T-helper 2 cell (primary cell): ENCODE measurements at regions not wholly inside any gene's neighbourhood (a gene's known extent, or its start where the extent isn't known, plus 50 kb on each side); places are given as distances from the start of the nearest gene placed in this dataset.

Experiments used
- DNase-seq, 5 experiments: peaks; one replicate each; pipeline versions ENCODE4 v3.0.0 to v3.0.0-alpha.2; 2012 to 2022

GRCh38 chr5:145345511-145346287, 489.4 kb downstream of the PRELID2 start:
- DNase-seq, result no peak

DNA sequence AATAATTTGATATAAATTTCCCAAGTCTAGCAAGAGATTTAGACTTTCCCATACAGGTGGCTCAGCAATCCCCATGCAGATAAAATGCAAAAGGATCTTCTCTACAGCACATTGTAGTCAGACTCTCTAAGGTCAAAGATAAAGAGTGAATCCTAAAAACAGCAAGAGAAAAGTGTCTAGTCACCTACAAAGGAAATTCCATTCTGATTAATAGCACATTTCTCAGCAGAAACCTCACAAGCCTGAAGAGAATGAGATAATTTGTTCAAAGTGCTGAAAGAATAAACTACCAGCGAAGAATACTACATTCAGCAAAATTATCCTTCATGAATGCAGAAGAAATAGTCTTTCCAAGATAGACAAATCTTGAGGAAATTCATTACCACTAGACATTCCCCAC, 493.3 kb downstream of the PRELID2 start:
- no peak for DNase-seq

- DNase-seq, result no peak
Observed at GRCh38 chr5:145340099-145340498, 495.0 kb downstream of the PRELID2 start.

- no peak for DNase-seq
Observed at GRCh38 chr5:145324767-145325479, 510.2 kb downstream of the PRELID2 start.

DNA sequence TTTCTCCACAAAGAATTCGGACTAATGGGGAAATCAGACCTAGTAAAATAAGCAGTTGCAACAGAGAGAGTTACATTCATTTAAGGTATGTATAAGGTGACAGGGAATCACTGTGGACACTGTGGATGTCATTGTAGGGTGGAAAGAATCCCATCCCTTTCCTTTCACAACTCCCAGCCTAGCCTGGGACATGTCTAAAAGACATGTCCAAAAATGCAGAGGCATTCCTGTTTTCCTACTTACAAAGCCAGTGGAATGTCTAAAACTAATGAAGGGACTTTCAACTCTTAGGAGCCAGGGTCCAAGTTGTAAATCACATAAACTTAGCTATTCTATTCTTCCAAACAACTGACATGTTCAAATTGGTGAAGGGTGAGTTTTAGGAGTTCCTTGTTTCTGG, 511.0 kb downstream of the PRELID2 start:
- DNase-seq, result no peak

- DNase-seq, result no peak
Observed at GRCh38 chr5:145316282-145316681, 518.9 kb downstream of the PRELID2 start.

DNA sequence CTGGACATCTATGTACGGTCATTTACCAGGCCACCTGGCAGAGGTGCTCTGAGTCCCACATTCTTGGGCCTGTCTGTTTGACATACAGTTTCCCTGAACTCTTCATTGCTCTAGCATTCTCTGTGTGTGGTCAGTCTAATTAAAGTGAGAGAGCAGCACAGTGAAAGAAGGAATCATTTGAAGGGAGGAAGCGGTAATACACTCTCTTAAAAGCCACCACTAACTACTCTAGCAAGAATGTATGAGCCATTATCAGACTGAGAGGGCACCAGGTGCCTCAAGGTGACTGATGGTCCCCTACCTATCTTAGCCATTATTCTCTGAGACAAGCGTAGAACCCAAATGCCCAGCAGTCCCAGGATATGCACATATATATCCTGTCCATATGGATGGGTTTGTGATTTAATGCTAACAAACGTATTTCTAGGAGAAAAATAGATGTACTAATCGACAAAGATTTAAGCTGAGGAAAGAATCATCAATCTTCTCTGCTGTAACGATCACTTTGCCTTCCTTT, 527.2 kb downstream of the PRELID2 start:
- DNase-seq, result no peak

DNA sequence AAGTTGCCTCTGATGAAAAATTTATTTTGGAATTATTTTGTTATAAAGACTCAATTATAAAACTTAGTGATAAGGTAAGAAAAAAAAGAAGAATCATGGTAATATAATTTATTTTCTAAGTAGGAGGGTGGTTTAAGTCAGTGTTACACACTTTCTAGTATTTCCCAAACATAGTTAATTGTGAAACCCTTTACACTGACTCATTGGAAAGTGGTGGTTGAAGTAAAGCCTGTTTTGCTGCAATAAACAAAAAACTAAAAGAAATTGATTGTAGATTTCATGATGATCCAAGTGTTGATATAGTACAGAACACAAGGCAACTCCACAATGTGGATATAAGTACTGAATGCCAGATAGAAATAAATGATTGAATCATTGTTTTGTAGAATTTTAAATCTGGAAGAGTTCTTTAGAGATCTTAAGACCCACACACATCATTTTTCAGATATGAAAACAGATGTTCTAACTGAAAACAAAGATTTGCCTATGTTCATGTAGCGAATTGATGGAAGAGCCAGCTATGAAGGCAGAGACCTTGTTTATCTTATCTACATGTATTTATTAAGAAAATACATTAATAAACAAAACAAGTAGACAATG, 539.8 kb downstream of the PRELID2 start:
- DNase-seq, result no peak

GRCh38 chr5:145294331-145294730, 540.8 kb downstream of the PRELID2 start:
- no peak for DNase-seq

DNA sequence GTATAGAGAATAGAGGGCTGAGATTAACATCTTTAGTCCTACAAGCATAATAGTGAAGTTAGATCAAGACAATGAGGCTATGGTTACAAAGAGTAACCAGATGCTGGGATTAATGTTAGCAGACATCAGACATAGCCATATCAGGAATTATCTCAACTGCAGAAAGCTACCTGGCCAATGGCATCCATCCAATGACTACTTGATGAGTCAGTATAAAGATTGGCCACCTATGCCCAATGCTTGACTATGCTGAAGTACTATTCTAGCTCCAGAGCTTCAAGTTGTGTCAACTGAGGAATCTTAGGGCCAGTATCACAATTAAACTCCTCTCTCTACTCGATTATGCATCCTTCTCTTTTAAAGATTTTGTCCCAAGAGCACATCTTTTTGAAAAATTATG, 541.4 kb downstream of the PRELID2 start:
- no peak for DNase-seq

GRCh38 chr5:145292278-145292677, 542.9 kb downstream of the PRELID2 start:
- no peak for DNase-seq

DNA sequence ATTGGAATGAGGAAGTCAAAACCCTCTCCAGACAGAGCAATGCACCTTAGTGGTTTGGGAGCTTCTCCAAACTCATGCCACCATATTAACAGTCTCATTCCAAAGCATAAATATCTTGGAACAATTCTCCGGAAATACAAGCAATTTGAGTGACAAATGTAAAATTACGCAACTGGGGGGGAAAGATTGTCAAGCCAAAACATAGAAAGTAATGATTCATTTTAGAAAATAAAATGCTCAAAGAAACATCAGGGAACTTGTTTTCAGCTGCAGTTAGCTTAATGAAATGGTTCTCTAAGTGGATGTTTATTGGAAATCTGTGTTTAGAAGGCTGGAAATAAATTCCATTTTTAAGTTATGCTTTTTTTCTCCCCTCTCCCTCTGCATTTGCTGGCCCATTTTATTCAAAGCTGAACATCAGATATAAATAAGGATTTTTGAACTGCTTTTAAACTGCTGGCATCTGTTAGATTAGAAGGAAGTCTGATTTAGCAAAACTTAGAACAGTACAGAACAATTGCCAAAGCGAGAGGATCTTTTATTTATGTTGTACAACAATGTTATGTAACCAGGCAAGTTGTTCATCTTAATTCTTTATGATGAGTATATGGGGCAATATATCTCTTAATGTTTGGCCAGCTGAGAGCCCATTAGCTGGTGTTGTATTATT, 551.9 kb downstream of the PRELID2 start:
- no peak for DNase-seq

DNA sequence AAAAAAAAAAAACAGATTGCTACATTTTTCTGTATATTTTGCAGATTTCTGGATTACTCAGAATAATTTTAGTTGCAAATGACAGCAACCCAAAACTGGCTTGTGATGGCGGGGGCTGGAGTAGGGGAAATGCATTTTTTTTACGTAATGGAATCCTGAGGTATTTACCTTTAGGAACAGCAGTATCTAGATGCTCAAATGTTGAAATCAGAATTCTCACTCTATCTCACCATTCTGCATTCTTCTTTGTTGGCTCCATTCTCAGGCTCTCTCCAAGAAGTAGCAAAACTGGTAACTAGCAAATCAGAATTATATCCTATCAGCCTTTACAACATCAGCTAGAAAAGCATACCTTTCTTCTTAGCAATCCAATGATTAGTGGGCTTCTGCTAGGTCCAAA, 554.3 kb downstream of the PRELID2 start:
- no peak for DNase-seq

DNA sequence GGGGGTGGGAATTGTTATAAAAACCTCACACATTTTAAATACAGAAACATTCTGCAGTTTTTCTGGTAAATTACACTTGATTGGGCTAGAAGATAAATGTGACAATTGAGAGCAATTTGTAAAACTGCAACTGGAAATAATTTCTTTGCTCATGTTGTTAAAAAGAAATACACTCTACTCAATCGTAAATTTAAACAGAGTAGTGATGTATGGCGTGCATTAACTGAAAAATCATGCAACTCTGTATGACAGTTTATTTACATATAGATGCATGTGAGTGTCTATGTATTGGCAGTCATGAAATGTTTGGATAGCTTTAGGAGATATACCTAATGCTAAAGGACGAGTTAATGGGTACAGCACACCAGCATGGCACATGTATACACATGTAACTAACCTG, 554.9 kb downstream of the PRELID2 start:
- no peak for DNase-seq

- DNase-seq, result no peak
Observed at GRCh38 chr5:145260670-145261069, 574.5 kb downstream of the PRELID2 start.

GRCh38 chr5:145247745-145248040, 587.4 kb downstream of the PRELID2 start:
- no peak for DNase-seq

DNA sequence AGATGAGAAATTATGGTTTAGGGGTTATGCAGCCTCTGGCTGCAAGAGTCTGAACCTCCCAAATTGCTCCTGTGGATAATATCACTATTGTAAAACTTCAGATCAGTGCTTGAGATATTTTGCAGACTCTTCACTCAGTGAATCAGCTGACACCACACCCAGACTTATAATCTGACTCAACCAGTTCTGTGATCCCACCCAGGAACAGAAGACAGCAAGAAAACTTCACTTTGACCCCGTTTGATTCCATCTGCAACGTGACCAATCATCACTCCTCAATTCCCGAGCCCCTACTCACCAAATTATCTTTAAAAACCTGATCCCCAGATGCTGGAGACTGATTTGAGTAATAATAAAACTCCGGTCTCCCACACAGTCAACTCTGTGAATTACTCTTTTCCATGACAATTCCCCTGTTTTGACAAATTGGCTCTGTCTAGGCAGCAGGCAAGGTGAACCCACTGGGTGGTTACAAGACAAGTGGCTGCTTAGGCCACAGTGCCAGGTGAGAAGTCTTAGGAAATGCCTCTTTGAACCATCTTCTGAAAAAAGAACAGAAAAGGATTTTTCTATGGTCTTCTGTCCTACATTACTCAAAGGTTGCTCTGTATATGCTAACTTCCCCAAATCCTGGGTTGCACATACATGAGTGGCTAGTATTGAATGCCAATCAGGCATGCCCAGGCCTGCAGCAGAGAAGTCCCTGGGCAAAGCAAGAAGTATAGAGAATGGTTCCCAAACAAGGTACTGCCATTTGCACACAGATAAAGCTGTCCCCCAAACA, 588.0 kb downstream of the PRELID2 start:
- DNase-seq, result no peak

GRCh38 chr5:145246379-145246778, 588.8 kb downstream of the PRELID2 start:
- no peak for DNase-seq

DNA sequence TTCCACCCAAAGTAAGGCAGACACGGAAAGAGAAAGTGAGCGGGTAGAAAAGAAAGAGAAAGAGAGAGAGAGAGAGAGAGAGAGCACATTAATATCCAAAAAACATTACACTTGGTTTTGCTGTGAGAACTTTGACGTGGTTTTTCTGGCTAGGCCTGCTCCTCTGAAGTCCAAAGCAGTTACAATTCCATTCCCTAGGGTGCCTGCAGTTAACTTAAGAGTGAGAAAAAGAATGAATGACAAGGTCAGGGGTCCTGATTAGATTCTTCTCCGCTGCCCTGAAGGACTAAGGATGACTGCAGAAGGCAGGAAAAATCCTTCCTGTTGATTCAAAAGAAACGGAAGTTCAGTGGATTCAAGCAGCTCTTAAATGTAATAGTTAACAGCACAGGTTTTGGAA, 589.8 kb downstream of the PRELID2 start:
- no peak for DNase-seq

- no peak for DNase-seq
Observed at GRCh38 chr5:145244788-145245187, 590.4 kb downstream of the PRELID2 start.

GRCh38 chr5:145244251-145244650, 590.9 kb downstream of the PRELID2 start:
- DNase-seq, result no peak

GRCh38 chr5:145243016-145243415, 592.1 kb downstream of the PRELID2 start:
- no peak for DNase-seq

GRCh38 chr5:145242551-145242950, 592.6 kb downstream of the PRELID2 start:
- no peak for DNase-seq
